ENCODE measurements at regions not wholly inside any gene's neighbourhood (a gene's known extent, or its start where the extent isn't known, plus 50 kb on each side); places are given as distances from the start of the nearest gene placed in this dataset.

- Histone ChIP-seq H2AFZ (ENCODE audit: control insufficient read depth, low read length) (no peak overlapping the region), H3K27ac (ENCODE audit: control insufficient read depth, insufficient read depth, low read length) (no peak overlapping the region)
- FAIRE-seq: peak; percentile 32
Observed at GRCh38 chr11:93034031-93034722, 64.7 kb downstream of the MTNR1B start.

GRCh38 chr11:93034723-93035039 lies 65.2 kb downstream of the MTNR1B start:
- no peak for TF ChIP-seq CTCF (optimal IDR thresholded peaks at IDR 0.05 in 1 of 3, IDR thresholded peaks at IDR 0.05 in 1 of 3, conservative IDR thresholded peaks at IDR 0.05 in 1 of 3; ENCODE audit: extremely low read depth in 1 of 3, insufficient read depth in 2 of 3, low read length in 3 of 3)
- no peak for TF ChIP-seq EZH2 (IDR thresholded peaks at IDR 0.05; ENCODE audit: low read length)
- dilution Hi-C loops (cut with MboI; ENCODE audit: extremely low pct_ligation_motif_present, low sequenced_read_pairs): no loop called here
- no peak overlapping the region for H2AFZ ChIP-seq (ENCODE audit: control insufficient read depth, low read length)
- H4K20me1 ChIP-seq (ENCODE audit: control insufficient read depth, extremely low read depth, insufficient read depth, low read length): no peaks in the 10 kb centered on the region
- H3K27me3 ChIP-seq (ENCODE audit: control insufficient read depth, extremely low read depth, insufficient read depth, low read length): no peaks in the 10 kb centered on the region
- H3K9me3 ChIP-seq (ENCODE audit: control insufficient read depth, low read depth, low read length): no peaks in the 10 kb centered on the region
- no peak overlapping the region for H3K27ac ChIP-seq (ENCODE audit: control insufficient read depth, insufficient read depth, low read length)
- DNase-seq (ENCODE audit: low read depth, low spot score): no peak
- no peak for FAIRE-seq
- H3K4me1 ChIP-seq (ENCODE audit: control insufficient read depth, extremely low read depth, insufficient read depth, low read length): peaks cover 21% of the 10 kb centered on the region
- H3K4me2 ChIP-seq (ENCODE audit: control insufficient read depth, extremely low read depth, insufficient read depth, low read depth, low read length): no peak overlapping the region
- no peak overlapping the region for H3K9ac ChIP-seq (ENCODE audit: control insufficient read depth, extremely low read depth, insufficient read depth, low read length)
- H3K4me3 ChIP-seq (ENCODE audit: control insufficient read depth in 2 of 3, extremely low read depth in 1 of 3, insufficient read depth in 2 of 3, low read depth in 1 of 3, low read length in 3 of 3): no peak overlapping the region
- H3K36me3 ChIP-seq (ENCODE audit: control insufficient read depth in 2 of 2, extremely low read depth in 1 of 2, insufficient read depth in 2 of 2, low read length in 2 of 2): no peaks in the 10 kb centered on the region
- no peaks in the 10 kb centered on the region for H3K9me1 ChIP-seq (ENCODE audit: control insufficient read depth, extremely low read depth, insufficient read depth, low read length)
- H3K79me2 ChIP-seq (ENCODE audit: control insufficient read depth, insufficient read depth, low read length): no peaks in the 10 kb centered on the region

More at GRCh38 chr11:93034031-93034722, 64.7 kb downstream of the MTNR1B start:
- Histone ChIP-seq H3K36me3 (ENCODE audit: control insufficient read depth in 2 of 2, extremely low read depth in 1 of 2, insufficient read depth in 2 of 2, low read length in 2 of 2) (no peaks in the 10 kb centered on the region), H3K27me3 (ENCODE audit: control insufficient read depth, extremely low read depth, insufficient read depth, low read length) (no peaks in the 10 kb centered on the region), H3K79me2 (ENCODE audit: control insufficient read depth, insufficient read depth, low read length) (no peaks in the 10 kb centered on the region), H3K9me3 (ENCODE audit: control insufficient read depth, low read depth, low read length) (no peaks in the 10 kb centered on the region), H3K4me2 (ENCODE audit: control insufficient read depth, extremely low read depth, insufficient read depth, low read depth, low read length) (no peak overlapping the region), H3K4me3 (ENCODE audit: control insufficient read depth in 2 of 3, extremely low read depth in 1 of 3, insufficient read depth in 2 of 3, low read depth in 1 of 3, low read length in 3 of 3) (no peak overlapping the region), H4K20me1 (ENCODE audit: control insufficient read depth, extremely low read depth, insufficient read depth, low read length) (no peaks in the 10 kb centered on the region), H3K4me1 (ENCODE audit: control insufficient read depth, extremely low read depth, insufficient read depth, low read length) (peaks cover 21% of the 10 kb centered on the region), H3K9me1 (ENCODE audit: control insufficient read depth, extremely low read depth, insufficient read depth, low read length) (no peaks in the 10 kb centered on the region), H3K9ac (ENCODE audit: control insufficient read depth, extremely low read depth, insufficient read depth, low read length) (no peak overlapping the region)
- no peak for DNase-seq (ENCODE audit: low read depth, low spot score)
- dilution Hi-C loops (cut with MboI; ENCODE audit: extremely low pct_ligation_motif_present, low sequenced_read_pairs): no loop called here
- TF ChIP-seq CTCF (optimal IDR thresholded peaks at IDR 0.05 in 1 of 3, IDR thresholded peaks at IDR 0.05 in 1 of 3, conservative IDR thresholded peaks at IDR 0.05 in 1 of 3; ENCODE audit: extremely low read depth in 1 of 3, insufficient read depth in 2 of 3, low read length in 3 of 3) (no peak), EZH2 (IDR thresholded peaks at IDR 0.05; ENCODE audit: low read length) (no peak)
